WTC11 (cell line): ENCODE measurements at regions not wholly inside any gene's neighbourhood (a gene's known extent, or its start where the extent isn't known, plus 50 kb on each side); places are given as distances from the start of the nearest gene placed in this dataset.

Source experiments
- GRHL2 ChIP-seq: fragments of 250-450 bp; sonication (Bioruptor Pico); IDR thresholded peaks from 2 replicates; pipeline ENCODE4 v1.8.0; 2022; ENCODE audit warnings: mild to moderate bottlenecking, moderate library complexity; ENCODE audit not compliant: insufficient replicate concordance, severe bottlenecking
- TCF7 ChIP-seq: sonication (generic); formaldehyde crosslinking; IDR thresholded peaks from 2 replicates; pipeline ENCODE4 v1.8.0; 2022; ENCODE audit warnings: mild to moderate bottlenecking, low read depth, missing genetic modification reagents, moderate library complexity
- TF ChIP-seq, protein P1 (sequence below): sonication (generic); formaldehyde crosslinking; IDR thresholded peaks from 2 replicates; pipeline ENCODE4 v1.8.1; 2023; ENCODE audit warnings: mild to moderate bottlenecking, missing genetic modification reagents, borderline replicate concordance
- TF ChIP-seq, protein P2 (sequence below): sonication (generic); formaldehyde crosslinking; IDR thresholded peaks from 2 replicates; pipeline ENCODE4 v1.8.0; 2022; ENCODE audit warnings: mild to moderate bottlenecking, missing genetic modification reagents

DNA sequence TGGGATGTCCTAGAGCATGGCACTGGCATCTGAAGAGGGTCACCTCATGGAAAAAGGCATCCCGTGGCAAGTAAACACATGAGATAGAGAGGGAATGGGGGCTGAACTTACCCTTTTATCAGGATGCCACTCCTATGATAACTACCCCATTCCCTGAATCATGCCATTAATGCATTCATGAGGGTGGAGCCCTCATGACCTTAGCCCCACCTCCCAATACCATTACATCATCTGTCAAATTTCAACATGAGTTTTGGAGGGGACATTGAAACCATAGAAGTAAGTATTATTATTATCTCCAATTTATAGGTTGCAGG, 65.2 kb downstream of the MTNR1B start:
- TF ChIP-seq, protein P1, sequence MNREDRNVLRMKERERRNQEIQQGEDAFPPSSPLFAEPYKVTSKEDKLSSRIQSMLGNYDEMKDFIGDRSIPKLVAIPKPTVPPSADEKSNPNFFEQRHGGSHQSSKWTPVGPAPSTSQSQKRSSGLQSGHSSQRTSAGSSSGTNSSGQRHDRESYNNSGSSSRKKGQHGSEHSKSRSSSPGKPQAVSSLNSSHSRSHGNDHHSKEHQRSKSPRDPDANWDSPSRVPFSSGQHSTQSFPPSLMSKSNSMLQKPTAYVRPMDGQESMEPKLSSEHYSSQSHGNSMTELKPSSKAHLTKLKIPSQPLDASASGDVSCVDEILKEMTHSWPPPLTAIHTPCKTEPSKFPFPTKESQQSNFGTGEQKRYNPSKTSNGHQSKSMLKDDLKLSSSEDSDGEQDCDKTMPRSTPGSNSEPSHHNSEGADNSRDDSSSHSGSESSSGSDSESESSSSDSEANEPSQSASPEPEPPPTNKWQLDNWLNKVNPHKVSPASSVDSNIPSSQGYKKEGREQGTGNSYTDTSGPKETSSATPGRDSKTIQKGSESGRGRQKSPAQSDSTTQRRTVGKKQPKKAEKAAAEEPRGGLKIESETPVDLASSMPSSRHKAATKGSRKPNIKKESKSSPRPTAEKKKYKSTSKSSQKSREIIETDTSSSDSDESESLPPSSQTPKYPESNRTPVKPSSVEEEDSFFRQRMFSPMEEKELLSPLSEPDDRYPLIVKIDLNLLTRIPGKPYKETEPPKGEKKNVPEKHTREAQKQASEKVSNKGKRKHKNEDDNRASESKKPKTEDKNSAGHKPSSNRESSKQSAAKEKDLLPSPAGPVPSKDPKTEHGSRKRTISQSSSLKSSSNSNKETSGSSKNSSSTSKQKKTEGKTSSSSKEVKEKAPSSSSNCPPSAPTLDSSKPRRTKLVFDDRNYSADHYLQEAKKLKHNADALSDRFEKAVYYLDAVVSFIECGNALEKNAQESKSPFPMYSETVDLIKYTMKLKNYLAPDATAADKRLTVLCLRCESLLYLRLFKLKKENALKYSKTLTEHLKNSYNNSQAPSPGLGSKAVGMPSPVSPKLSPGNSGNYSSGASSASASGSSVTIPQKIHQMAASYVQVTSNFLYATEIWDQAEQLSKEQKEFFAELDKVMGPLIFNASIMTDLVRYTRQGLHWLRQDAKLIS (CRISPR knock-in tag) = no peak
- TF ChIP-seq TCF7 (CRISPR knock-in tag) (no peak), GRHL2 (no peak)
- TF ChIP-seq, protein P2, sequence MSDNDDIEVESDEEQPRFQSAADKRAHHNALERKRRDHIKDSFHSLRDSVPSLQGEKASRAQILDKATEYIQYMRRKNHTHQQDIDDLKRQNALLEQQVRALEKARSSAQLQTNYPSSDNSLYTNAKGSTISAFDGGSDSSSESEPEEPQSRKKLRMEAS (CRISPR knock-in tag) = no peak
